CD4-positive, alpha-beta T cell treated with Interleukin-12 subunit alpha and Interleukin-12 subunit beta, for 1 hour (primary cell): ENCODE measurements at regions not wholly inside any gene's neighbourhood (a gene's known extent, or its start where the extent isn't known, plus 50 kb on each side); places are given as distances from the start of the nearest gene placed in this dataset.

Experiments
- DNase-seq: peaks from one replicate; pipeline ENCODE4 v3.0.0-alpha.2; 2020

- DNase-seq: no peak
These were observed 134.9 kb downstream of the JCAD start for GRCh38 chr10:29924436-29924835.

GRCh38 chr10:29923416-29923965, 135.9 kb downstream of the JCAD start:
- no peak for DNase-seq

- no peak for DNase-seq
These were observed 136.5 kb downstream of the JCAD start for GRCh38 chr10:29922892-29923291.

GRCh38 chr10:29922226-29922625, 137.2 kb downstream of the JCAD start:
- DNase-seq: no peak

GRCh38 chr10:29921071-29921446, 138.3 kb downstream of the JCAD start:
- no peak for DNase-seq

GRCh38 chr10:29920408-29921070, 138.8 kb downstream of the JCAD start:
- no peak for DNase-seq

- no peak for DNase-seq
These were observed 140.6 kb downstream of the JCAD start for GRCh38 chr10:29918623-29919400.

- DNase-seq: no peak
These were observed 142.1 kb downstream of the JCAD start for GRCh38 chr10:29917311-29917710.

GRCh38 chr10:29916669-29917068, 142.7 kb downstream of the JCAD start:
- no peak for DNase-seq

GRCh38 chr10:29914986-29915785, 144.2 kb downstream of the JCAD start:
- no peak for DNase-seq

- no peak for DNase-seq
These were observed 150.4 kb downstream of the JCAD start for GRCh38 chr10:29908962-29909361.

- no peak for DNase-seq
These were observed 158.5 kb downstream of the JCAD start for GRCh38 chr10:29900865-29901264.

- no peak for DNase-seq
These were observed 161.2 kb downstream of the JCAD start for GRCh38 chr10:29897999-29898716.

GRCh38 chr10:29897430-29897829, 162.0 kb downstream of the JCAD start:
- no peak for DNase-seq

GRCh38 chr10:29896053-29896452, 163.3 kb downstream of the JCAD start:
- DNase-seq: no peak

- no peak for DNase-seq
These were observed 163.9 kb downstream of the JCAD start for GRCh38 chr10:29895456-29895855.

- no peak for DNase-seq
These were observed 171.1 kb downstream of the JCAD start for GRCh38 chr10:29888321-29888720.

GRCh38 chr10:29886299-29886698, 173.1 kb downstream of the JCAD start:
- no peak for DNase-seq

- no peak for DNase-seq
These were observed 176.2 kb downstream of the JCAD start for GRCh38 chr10:29883231-29883630.

GRCh38 chr10:29882766-29883165, 176.6 kb downstream of the JCAD start:
- no peak for DNase-seq

GRCh38 chr10:29881811-29882210, 177.6 kb downstream of the JCAD start:
- DNase-seq: no peak

- no peak for DNase-seq
These were observed 178.0 kb downstream of the JCAD start for GRCh38 chr10:29881336-29881771.

- DNase-seq: no peak
These were observed 178.5 kb downstream of the JCAD start for GRCh38 chr10:29880856-29881255.
